Embryonic facial prominence (tissue), 1 donor: ENCODE measurements at regions not wholly inside any gene's neighbourhood (a gene's known extent, or its start where the extent isn't known, plus 50 kb on each side); places are given as distances from the start of the nearest gene placed in this dataset.
A peak's percentile ranks its signal among the peaks of the same experiment; 100 is the strongest.

Experiments
- DNase-seq: peaks from one replicate; pipeline ENCODE4 v3.0.0-alpha.2; 2016; ENCODE audit errors: extremely low spot score

DNA sequence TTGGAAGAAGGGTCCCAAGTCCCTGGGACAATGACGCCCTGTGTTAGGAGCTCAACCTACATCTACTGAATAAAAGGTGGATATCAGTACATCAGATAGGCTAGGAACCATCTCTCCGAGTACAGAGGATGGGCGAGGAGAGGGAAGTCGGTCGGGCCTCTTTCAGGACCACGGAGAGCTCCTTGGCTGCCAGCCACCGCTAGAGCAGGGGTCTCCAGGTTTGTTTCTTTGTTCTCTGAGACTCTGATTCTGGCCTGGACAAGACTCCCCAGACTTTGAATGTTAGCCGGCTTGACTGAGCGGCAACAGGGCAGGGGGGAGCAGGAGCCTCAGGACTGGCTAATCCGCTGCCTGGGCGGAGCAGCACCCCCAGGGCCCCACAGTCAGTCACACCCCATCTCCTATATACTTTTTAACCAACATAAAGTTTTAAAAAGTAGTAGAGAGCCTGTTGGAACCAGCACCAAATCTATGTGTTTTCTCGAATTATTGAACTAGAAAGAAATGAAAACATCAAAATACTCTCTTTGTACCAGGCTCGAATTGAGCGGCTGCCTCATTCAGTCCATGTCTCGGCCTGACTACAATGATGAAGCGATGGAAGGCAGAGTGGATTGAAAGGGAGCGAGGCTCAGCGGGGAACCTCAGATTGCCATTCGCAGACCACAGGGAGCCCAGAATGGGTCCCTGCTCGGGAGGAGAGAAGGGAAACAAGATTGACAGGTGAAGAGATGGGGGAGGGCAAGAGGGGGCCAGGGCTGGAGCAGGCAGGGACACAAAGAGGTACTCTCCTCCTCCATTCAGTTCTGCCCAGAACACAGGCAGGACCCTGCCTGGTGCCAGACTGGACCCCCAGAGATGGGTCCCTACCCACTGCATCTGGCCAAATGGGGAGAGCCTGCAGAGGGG is 131.6 kb downstream of the TPRA1 start:
- DNase-seq = peak; percentile 37

DNA sequence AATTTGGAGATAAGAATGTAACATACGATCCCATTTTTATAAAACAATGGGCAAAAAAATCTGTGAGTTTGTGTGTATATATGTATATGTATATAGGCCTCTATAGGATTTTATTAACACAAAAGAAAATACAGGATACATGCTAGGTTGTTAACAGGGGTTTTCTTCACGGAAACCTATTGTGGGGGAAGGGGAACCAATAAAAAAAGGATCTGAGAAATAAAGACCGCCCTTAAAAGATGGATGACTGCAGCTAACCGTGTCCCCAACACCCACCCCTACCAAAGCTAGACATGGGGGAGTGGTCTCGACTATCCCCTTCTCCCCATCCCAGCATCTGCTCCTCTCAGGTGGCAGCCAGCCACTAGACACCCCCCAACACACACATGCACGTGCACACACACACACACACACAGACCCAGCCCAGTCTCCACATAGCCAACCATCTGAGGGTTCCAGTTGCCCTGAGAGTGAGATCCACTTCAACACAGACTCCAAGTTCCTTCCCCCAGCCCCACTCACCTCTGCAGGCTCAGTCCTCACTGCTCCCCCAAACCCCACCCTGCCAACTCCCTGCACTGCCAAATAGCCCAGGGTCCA is 132.9 kb downstream of the TPRA1 start:
- no peak for DNase-seq

DNA sequence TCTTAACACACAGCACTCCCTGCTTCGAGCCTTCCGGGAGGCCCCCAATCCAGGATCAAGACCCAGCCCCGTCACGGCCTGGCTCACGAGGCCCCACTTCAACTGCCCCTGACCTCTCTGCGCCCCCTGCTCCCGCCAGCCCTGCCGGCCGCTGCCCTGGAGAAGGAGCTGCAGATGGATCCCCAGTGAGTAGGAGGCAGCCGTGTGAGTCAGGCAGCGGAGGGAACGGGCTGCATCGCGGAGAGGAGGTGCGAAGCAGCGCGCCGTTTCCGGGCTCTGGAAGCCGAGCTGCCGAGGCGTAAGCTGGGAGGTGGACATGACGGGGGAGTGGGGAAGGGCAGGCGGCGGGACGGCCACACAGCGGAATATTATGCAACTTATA is 133.4 kb downstream of the TPRA1 start:
- no peak for DNase-seq

DNA sequence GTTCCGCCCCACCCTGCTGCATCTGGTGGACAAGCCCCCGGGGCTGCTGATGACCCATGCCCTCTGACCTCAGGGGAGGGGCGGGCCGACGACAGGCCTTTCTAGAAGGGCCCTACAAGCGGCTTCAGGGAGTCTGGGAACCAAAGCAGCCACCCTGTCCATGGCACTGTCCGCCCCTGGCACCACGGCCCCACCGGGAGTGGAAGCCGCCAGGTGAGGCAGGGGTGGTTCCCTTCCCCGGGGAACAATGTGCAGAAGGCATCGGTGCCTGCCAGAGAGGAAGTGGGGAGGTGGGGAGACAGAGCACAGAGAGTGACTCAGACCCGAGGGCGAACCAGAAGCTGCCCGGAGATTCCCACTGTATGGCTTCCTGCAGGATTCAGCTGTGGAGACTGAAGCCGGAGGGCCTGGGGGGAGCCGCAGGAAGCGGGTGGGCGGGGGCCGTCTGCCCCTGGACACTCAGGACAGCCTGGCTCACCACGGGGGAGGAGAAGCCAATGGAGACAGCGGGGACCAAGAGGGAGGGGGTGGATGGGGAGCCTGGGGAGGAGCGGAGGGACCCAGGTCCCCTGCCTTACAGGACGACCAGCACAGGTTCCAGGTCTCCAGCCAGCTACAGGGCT is 134.0 kb downstream of the TPRA1 start:
- DNase-seq = no peak

DNA sequence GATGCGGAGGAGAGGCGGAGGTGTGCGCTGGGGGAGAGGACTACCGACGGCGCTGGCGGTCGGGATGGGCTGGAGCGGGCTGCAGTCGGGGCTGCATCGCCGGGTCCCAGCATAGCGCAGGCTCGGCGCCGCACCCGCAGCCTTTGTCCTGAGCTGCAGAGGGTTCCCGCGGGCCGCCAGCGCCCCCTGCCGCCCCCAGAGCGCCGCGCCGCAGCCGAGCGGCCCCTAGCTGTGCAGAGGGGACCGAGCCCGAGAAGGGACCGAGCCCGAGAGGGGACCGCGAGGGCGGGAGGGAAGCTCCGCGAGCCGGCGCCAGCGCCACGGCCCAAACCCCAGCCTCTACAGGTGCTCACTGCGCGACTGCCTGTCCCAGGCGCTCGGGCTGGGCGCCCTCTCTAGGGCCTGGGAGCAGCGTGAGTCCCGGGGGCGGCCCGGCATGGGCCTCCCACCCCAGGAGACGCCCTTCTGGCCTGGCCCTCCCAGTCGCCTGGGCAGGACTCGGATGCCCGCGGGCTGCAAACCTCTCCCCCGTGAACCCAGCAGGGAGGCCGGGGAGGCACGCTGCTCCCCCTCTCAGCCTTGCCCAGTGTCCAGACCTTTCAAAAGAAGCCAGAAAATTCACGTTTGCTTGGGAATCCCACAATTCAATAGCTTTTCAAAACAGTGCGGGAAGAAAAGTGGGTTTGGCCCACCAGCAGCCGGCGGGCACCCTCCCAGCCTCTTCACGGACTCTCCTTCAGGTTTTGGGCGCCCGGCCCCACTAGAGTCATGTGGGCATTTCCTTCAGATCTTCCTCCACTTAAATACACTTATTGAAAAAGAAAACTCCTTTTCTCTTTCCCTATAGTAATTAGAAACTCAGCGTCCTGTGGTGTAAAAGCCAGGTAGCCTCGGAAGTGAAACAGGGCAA is 134.7 kb downstream of the TPRA1 start:
- peak; percentile 27 for DNase-seq

DNA sequence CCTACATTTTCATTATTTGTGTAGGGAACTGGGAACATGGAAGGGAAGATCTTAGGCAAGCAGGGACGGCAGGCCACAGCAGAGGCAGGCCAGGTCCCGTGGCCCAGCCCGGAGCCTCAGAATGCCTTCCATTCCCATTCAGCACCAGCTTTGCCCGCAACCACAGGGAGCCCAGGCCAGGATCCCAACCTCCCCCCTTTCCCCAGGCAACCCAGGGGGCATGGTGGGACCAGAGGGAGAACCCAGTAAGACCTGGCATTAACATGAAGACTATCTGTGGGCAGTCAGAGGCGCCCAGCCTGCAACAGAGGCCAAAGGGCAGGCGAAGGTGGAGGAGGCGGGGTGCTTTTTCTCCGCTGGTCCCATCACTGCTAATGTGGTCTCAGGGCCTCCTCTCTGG is 135.6 kb downstream of the TPRA1 start:
- DNase-seq = no peak

DNA sequence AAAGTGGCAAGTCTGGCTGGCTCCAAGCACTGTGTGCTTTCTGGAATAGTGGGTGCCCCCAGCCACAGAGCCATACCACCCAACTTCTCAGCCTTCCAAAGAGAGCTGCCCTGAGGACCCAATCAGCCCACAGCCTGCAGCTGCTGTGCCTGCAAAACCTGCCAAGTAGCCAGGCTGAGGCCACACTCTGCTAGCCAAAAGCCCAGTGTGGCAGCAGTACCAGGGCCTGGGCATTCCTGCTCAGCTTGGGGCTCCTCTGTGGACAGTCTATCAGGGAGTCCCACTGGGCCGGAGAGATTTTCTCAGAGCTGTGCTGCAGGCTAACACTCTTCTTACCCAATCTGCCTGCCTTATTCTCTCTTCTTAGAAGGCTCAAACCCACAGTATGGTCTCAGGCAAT is 136.5 kb downstream of the TPRA1 start:
- no peak for DNase-seq

DNA sequence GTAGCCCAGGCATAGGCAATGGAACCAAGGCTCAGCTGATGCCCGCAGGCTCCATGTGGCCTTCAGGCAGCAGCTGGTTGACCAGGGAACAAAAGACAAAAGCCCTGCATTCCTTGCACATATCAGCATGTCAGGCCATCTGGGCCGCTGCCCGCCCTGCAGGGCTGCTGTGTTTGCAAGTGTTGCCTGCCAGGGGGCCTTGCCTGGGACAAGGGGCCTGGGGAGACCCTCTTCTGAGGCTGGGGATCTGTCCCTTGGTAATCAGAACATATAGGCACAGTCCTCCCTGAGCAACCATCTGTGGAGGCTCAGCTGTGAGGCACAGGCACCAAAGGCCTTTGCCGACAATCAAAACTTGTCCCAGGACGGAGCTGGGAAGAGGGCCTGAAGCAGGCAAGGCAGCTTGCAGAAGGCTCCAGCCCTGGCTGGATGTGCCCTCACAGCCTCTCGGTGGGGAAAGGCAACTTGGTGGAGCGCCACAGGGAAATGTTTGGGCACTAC is 138.2 kb downstream of the TPRA1 start:
- DNase-seq = no peak

DNA sequence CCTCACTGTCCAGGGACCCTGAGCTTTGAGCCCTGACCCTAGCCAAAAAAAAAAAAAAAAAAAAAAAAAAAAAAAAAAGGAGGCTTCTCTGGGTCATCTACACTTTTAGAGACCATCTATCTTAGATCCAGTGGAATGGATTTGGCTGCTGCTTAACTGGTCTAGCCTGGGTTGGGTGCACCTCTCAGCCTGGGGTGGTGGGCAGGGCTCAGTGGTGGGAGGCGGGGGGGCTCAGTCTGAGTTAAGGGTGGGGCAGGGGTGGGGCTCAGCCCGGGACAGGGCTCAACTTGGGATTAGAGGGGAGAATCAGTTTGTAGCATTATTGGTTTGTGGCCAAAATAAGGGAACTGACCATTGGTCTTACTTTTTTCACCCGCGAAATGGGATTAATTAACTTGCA is 139.2 kb downstream of the TPRA1 start:
- DNase-seq = no peak

DNA sequence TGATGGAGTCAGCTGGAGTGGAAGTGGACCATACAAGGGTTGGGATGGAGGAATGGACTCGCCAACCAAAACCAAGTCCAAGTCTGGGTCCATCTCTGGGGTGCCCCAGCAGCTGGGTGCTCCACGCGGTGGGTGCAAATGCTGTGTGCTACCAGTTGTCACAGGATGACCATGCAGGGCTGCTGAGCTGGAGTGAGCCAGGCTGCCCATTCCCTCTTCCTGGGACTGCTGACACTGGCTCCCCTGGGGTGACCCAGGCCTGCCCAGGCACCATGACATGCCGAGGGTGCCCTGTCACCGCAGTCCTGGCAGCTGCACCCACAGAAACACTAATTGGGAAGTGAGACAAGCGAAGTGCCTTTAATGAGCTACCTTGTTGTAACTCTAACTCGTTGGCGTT is 140.2 kb downstream of the TPRA1 start:
- no peak for DNase-seq

DNA sequence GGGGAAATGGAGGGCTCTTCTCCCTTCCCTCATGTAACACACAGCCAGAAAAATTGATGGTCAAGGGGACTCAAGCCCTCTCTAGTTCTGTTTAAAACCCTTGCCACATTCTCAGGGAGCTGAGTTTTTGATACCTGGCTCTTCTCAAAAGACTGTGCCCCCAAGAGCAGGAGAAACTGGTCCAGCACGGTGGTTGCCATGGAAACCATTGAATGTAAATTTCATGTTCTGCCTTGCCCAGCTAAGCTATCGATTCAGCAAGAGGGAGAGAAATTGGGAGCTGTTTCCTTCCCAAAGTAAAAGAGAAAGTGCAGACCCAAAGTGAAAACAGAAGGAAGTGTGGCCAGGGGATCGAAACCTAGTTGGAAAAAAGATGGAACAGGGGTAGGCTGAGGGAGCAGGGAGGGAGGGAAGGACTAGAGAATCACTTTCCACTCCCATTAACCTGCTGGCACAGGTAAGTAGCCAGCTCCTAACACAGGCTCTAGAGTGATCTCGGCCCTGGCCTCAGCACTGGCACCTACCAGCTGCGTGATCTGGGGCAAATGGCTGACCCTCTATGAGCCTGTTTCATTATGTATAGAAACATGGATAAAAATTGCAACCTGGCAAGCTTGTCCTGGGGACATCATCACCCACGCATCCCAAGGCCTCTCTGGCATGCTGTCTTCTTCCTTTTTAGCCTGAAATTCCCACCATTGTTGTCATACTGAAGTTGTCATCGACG is 140.9 kb downstream of the TPRA1 start:
- no peak for DNase-seq

DNA sequence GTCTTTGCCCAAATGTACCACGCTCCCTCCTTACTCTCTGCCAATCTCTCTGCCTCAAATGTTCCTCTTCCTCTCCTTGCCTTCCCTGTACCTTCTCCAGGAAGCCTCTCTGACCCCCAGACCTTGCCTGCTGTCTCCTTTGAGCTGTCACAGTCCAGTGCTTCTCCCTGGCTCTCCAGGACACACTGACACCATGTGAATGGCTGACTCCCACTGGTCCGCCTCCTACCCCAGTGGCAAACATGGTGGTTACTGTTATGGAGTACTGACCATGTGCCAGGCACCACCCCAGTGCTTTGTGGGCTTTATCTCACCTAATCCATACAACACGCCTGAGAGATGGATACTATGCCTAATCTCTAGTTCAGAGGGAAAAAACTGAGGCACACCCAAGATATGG is 141.9 kb downstream of the TPRA1 start:
- no peak for DNase-seq

DNA sequence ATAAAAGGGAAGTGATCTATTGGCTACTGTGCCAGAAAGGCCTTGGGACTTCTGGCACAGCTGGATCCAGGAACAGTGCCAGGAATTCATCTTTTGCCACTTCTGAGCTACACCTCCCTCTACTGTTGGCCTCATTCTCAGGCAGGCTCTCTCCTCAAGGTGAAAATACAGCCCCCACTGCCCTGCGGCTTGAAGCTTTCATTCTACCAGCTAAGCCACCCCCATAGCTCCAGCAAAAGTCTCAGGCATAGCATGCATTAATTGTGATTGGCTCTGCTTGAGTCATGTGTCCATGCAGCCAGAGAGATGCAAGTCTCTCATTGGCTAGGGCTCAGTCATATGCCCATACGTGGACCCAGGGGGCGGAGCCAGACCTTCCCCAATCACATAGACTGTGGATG is 142.4 kb downstream of the TPRA1 start:
- no peak for DNase-seq

DNA sequence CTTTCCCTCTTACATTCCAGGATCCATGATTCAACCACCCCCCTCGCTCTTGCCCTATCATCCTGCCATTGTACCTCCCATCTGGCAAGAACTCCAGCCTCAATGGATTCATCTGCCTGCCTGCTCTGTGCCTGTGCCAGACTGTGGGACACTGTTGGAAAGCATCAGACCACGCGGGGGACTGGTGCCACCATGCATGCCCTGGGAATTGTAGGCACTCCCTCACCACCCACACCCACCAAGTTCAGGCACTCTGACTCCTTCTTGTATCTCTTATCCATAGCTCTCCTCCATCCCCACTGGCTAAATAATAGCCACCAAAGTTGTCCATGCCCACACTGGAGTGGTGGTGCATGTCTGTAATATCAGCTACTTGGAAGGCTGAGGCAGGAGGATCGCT is 143.8 kb downstream of the TPRA1 start:
- no peak for DNase-seq

DNA sequence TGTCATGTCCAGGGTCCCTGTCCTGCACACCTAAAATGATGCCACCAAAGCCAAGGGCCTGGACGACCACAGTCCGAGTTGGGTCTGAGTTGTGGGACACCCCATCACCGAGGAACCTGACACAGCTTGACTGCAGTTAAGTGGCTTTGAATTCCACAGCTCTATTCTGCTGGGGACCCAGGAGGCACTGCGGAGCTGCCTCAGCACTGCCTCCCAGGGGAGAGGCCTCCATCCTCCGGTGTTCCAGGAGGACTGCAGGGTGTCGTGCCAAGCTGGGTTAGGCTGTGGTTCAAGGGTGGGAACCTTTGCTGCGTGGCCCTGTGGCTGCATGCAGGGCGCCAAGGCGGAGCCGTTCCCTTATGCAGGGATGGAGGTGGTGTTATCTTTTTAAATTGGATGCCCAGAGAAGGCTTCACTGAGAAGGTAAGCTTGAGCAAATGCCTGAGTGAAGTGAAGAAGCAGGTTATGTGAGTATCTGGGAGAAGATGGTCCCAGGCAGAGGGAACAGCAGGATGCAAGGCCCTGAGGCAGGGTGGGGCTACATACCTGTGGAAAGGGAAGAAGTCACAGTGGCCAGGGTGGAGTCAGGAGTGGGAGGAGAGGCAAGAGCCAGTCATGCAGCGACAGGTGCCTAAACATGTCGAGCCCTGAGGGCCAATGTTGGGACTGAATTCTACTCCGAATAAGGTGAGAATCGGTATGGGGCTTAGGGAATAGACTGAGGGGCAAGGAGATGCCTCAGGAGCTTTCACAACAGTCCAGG is 144.8 kb downstream of the TPRA1 start:
- no peak for DNase-seq

DNA sequence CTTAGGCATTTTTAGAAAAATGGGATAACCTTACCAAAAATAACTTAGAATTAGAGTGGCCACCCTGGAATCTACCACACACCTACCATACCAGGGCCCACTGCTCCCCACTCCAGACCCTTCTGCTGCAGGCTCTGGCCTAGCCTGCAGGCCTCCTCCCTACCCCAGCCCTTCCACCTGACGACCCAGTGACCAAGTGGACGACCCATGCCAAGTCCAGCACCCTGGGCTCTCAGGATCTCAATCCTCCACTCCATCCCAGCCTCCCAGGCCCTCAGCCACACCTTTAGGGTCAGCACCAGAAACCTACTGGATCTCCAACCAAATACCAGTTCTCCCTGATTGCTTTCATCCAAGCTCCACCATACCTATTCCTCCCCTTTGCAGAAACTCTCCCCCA is 145.8 kb downstream of the TPRA1 start:
- no peak for DNase-seq

DNA sequence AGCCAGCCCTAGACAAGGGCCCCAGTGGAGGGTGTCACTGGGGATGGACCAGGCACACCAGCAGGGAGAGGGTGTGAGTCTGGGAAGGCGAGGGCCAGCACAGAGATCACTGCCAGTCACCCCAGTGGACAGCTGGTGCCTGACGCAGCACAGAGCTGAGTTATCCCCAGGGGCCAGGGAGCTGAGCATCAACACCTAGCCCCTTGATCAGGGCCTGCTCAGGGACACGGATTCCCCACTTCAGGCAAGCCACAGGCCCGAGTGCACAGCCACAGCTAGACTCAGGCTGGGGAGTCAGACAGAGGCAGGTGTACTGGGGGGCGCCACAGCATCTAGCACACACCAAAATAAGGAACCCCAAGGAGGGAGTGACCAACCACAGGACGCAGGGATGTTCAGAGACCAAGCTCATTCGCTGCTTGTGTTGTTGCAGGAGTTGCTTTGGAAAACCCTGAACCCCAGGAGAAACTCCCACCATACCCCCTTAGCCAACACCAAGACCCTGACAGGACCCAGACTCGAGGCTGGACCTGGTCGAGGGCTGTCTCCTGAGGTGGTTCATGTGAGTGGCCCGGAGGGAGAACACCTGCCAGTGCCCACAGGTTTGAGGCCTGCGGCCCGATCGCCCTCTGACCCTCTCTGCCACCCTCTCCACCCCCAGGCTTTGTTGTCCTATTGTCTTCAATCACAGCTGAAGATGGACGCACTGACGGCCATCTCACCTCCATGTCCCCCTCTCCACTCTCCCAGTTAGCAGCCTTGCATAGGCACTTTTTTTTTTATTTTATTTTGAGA is 146.8 kb downstream of the TPRA1 start:
- DNase-seq = no peak

DNA sequence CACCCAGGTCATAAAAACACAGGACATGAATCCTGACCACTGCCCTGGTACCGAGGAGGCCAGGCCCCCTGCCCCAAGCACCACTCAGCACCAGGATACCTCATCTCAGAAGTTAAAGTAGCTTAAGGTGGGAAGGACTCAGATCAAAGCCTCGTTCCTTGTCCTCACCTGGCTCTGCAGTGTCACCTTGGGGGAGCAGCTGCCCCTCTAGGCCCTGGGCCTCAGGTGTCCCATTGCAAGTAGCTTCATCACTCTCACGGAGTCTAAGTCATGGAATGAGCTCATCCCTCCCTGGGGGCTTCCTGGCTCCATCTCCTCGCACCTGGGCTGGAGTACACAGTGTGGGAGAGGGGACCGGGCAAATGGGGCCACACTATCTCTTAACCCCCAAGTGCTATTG is 148.0 kb downstream of the TPRA1 start:
- no peak for DNase-seq

DNA sequence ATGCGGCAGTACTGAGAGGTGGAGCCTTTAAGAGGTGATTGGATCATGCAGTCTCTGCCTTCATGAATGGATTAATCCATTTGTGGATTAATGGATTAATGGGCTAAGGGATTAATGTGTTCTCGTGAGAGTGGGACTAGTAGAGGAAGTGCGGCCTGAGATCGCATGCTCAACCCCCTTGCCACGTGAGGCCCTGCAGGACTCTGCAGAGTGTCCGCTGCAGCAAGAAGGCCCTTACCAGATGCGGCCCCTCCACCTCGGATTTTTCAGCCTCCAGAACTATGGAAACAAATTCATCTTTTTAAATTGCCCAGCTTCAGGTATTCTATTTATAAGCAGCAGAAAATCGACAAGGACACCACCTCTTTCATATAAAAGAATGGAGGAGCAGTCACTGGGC is 148.8 kb downstream of the TPRA1 start:
- no peak for DNase-seq

DNA sequence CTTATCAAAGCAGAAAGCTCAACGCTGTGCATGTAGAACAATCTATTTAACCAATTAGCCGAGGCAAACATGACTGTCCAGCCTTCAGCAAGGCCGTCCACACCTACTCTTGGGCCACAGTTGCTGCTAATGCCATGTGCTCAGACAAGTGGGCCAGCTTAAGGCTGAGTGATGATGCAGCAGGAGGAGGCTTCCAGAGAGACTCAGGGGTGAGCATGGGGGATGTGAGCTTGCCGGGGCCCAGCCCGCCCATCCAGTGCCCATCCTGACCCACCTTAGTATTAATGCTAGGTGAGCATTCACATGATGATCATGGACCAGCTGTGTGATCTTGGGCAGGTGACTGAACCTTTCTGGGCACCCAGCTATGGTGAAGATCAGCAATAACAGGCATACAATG is 150.1 kb downstream of the TPRA1 start:
- no peak for DNase-seq
